GM12892 (cell line): ENCODE measurements at regions not wholly inside any gene's neighbourhood (a gene's known extent, or its start where the extent isn't known, plus 50 kb on each side); places are given as distances from the start of the nearest gene placed in this dataset.

Source experiments
- POLR2A ChIP-seq: IDR thresholded peaks from 2 replicates; pipeline ENCODE4 v1.6.1; 2011; ENCODE audit warnings: low read depth, low read length, control low read depth
- POLR2AphosphoS5 ChIP-seq: IDR thresholded peaks from 2 replicates; pipeline ENCODE4 v1.6.1; 2011; ENCODE audit warnings: low read depth, low read length, control low read depth

GRCh38 chr22:22032099-22032905 is 49.7 kb upstream of the TOP3B start:
- TF ChIP-seq POLR2AphosphoS5 (no peak), POLR2A (no peak)
